Body of pancreas (tissue), 4 donors: ENCODE measurements at regions not wholly inside any gene's neighbourhood (a gene's known extent, or its start where the extent isn't known, plus 50 kb on each side); places are given as distances from the start of the nearest gene placed in this dataset.
"Not testable (repeated sequence)": the region's sequence is repeated elsewhere in the genome, so short reads cannot be mapped to it uniquely, and the experiment has no call there.

ENCODE experiments used
- ATAC-seq: fragments of 150-250 bp; one replicate; pipeline ENCODE4 v1.9.1; 2016
- DNase-seq, 4 donors: peaks; one replicate each; pipeline ENCODE4 v3.0.0-alpha.2; 2019
- H3K27ac ChIP-seq, 4 donors: fragments of 200-600 bp; sonication (generic); 1 replicate in 3 of 4; 2 replicates in 1 of 4; pipeline versions ENCODE4 v1.5.1 to v1.6.1; 2016 to 2019; ENCODE audit warnings: mild to moderate bottlenecking in 1 of 4, mixed read lengths in 1 of 4, moderate library complexity in 1 of 4
- H3K27me3 ChIP-seq, 2 donors: fragments of 200-600 bp; sonication (generic); one replicate each; pipeline ENCODE4 v1.6.0; 2016; ENCODE audit warnings: mild to moderate bottlenecking in 1 of 2
- H3K36me3 ChIP-seq, 2 donors: fragments of 200-600 bp; sonication (generic); replicated peaks in 1 of 2; 2 replicates each; pipeline ENCODE4 v1.5.1; 2016; ENCODE audit warnings: low read depth in 2 of 2; ENCODE audit not compliant: insufficient read depth in 1 of 2
- H3K4me1 ChIP-seq: fragments of 200-600 bp; sonication (generic); one replicate; pipeline ENCODE4 v1.6.0; 2016
- H3K4me3 ChIP-seq, 2 donors: fragments of 200-600 bp; sonication (generic); 1 replicate in 1 of 2; 2 replicates in 1 of 2; pipeline ENCODE4 v1.5.1; 2016 to 2019
- H3K9me3 ChIP-seq, 3 donors: fragments of 200-600 bp; sonication (generic); 1 replicate in 2 of 3; 2 replicates in 1 of 3; pipeline ENCODE4 v1.5.1; 2016
- POLR2A ChIP-seq, 3 donors: fragments of 450-650 bp; IDR thresholded peaks; one replicate each; pipeline ENCODE4 v1.6.1; 2016; ENCODE audit warnings: antibody characterized with exemption in 3 of 3, mild to moderate bottlenecking in 2 of 3
- WGBS, 2 donors: methylation state at CpG; one replicate each; pipeline ENCODE4 v1.1.5; 2017; 5-methylcytosine and 5-hydroxymethylcytosine counted together
- intact Hi-C: fragments of 100-400 bp; cut with DNase I; formaldehyde crosslinking; loops from one replicate; pipeline ENCODE4 v1.15.1; 2023
- TF ChIP-seq, protein P1 (sequence below), 7 experiments: fragments of 450-650 bp in 4 of 7; fragments of 200-600 bp in 3 of 7; sonication (generic) in 3 of 7; IDR thresholded peaks; one replicate each; pipeline ENCODE4 v1.5.1; 2016 to 2019; ENCODE audit warnings: antibody characterized with exemption in 7 of 7

DNA sequence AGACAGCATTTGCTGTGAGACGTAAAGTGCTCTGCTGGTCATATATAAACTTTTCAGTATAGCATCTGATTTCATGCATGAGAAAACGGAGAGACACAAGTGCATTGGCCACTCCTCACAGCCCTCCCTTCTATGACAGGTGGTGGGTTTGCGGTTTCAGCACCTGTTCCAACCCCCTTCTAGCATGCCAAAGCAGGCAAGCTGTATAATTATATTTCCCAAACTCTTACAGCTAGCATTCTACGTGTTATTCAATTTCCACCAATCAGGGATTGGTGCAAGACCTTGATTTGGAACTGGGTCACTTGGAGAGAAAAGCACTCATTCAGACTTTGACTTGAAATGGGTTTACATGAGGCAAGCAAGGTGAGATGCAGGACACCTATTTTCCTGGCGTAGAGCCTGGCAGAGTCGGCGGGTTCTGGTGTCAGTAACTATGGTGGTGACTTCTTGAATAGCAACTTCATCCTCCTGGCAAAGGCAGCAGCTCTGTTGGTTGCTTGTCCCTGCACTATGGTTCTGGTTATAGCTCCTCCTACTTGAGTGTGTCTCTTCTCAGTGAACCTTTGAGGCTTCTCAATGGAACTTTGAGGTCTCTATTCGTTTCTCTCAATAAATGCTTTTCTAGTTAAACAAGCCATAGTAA, 356.5 kb downstream of the TBL1XR1 start:
- 78 to 82% methylated on average over 8 of the region's 8 CpGs for WGBS, 2 donors
- no peak for DNase-seq
- TF ChIP-seq, protein P1, sequence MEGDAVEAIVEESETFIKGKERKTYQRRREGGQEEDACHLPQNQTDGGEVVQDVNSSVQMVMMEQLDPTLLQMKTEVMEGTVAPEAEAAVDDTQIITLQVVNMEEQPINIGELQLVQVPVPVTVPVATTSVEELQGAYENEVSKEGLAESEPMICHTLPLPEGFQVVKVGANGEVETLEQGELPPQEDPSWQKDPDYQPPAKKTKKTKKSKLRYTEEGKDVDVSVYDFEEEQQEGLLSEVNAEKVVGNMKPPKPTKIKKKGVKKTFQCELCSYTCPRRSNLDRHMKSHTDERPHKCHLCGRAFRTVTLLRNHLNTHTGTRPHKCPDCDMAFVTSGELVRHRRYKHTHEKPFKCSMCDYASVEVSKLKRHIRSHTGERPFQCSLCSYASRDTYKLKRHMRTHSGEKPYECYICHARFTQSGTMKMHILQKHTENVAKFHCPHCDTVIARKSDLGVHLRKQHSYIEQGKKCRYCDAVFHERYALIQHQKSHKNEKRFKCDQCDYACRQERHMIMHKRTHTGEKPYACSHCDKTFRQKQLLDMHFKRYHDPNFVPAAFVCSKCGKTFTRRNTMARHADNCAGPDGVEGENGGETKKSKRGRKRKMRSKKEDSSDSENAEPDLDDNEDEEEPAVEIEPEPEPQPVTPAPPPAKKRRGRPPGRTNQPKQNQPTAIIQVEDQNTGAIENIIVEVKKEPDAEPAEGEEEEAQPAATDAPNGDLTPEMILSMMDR (IDR thresholded peaks at IDR 0.05): no peak
- no peak for TF ChIP-seq POLR2A (IDR thresholded peaks at IDR 0.05)
- H3K4me3 ChIP-seq: no peak overlapping the region
- H3K27ac ChIP-seq: no peak overlapping the region
- H3K9me3 ChIP-seq: no peaks in the 10 kb centered on the region
- H3K36me3 ChIP-seq: no peaks in the 10 kb centered on the region
- no peaks in the 10 kb centered on the region for H3K4me1 ChIP-seq
- no peaks in the 10 kb centered on the region for H3K27me3 ChIP-seq
- no peak for ATAC-seq
- intact Hi-C loops: no loop called here

DNA sequence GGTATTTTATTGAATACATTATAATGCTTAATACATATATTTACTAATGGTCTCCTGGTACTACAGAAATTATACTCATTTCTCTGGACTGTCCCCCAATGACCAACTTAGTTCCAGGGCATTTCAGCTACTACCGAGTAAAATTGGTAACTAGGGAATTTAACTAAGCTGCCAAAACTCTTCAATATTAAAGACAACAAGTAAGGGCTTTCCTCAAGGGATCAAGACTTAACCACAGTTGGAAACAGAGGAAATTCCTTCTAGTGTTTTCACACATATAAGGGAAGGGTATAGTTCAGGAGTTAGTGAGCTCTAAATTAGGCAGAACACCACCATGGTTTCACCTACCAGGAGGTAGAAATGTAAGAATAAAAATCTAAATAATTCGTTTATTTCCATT, 357.4 kb downstream of the TBL1XR1 start:
- Histone ChIP-seq H3K27ac (no peak overlapping the region), H3K4me3 (no peak overlapping the region), H3K27me3 (no peaks in the 10 kb centered on the region), H3K36me3 (no peaks in the 10 kb centered on the region), H3K4me1 (no peaks in the 10 kb centered on the region), H3K9me3 (no peaks in the 10 kb centered on the region)
- TF ChIP-seq POLR2A (IDR thresholded peaks at IDR 0.05): no peak
- TF ChIP-seq, protein P1 (IDR thresholded peaks at IDR 0.05): no peak
- DNase-seq (no peak), ATAC-seq (no peak)
- WGBS, 2 donors: 64 to 77% methylated on average over 2 of the region's 2 CpGs
- intact Hi-C loops: no loop called here

DNA sequence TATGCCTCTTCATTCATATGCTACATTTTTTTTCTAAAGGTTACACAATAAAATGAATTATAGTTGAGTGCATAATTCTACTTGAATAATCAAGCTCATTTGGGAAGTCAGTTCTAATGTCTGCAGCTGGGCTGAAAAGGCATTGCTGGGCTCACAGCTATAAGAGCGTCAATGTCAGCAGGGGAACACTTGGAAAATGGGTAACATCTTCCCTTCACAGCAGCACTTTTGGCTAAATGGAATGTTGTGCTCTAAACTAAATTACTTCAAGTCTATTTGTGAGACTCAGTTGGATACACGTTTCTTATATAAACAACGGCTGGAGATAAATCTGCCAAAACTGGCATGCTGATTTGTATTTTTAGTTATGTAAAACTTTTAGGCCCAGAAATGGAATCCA, 357.8 kb downstream of the TBL1XR1 start:
- Histone ChIP-seq H3K27me3 (no peaks in the 10 kb centered on the region), H3K27ac (no peak overlapping the region), H3K4me1 (no peaks in the 10 kb centered on the region), H3K9me3 (no peaks in the 10 kb centered on the region), H3K36me3 (no peaks in the 10 kb centered on the region), H3K4me3 (no peak overlapping the region)
- ATAC-seq (no peak), DNase-seq (no peak)
- TF ChIP-seq POLR2A (IDR thresholded peaks at IDR 0.05): no peak
- TF ChIP-seq, protein P1 (IDR thresholded peaks at IDR 0.05): no peak
- intact Hi-C loops: no loop called here
- WGBS, 2 donors: 64 to 72% methylated on average over 3 of the region's 3 CpGs

DNA sequence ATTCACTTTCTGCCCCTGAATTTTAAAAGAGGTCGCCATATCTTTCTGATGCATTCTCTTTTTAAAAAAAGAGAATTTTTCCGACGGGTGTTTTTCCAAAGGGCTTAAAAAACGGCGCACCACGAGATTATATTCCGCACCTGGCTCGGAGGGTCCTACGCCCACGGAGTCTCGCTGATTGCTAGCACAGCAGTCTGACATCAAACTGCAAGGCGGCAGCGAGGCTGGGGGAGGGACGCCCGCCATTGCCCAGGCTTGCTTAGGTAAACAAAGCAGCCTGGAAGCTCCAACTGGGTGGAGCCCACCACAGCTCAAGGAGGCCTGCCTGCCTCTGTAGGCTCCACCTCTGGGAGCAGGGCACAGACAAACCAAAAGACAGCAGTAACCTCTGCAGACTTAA, 370.0 kb downstream of the TBL1XR1 start:
- H3K27me3 ChIP-seq, H3K4me1 ChIP-seq, H3K27ac ChIP-seq, DNase-seq, H3K36me3 ChIP-seq, H3K4me3 ChIP-seq, intact Hi-C loops, ATAC-seq, H3K9me3 ChIP-seq: not testable (repeated sequence)
- WGBS, 2 donors: 87 to 93% methylated on average over 11 to 15 of the region's 15 CpGs

DNA sequence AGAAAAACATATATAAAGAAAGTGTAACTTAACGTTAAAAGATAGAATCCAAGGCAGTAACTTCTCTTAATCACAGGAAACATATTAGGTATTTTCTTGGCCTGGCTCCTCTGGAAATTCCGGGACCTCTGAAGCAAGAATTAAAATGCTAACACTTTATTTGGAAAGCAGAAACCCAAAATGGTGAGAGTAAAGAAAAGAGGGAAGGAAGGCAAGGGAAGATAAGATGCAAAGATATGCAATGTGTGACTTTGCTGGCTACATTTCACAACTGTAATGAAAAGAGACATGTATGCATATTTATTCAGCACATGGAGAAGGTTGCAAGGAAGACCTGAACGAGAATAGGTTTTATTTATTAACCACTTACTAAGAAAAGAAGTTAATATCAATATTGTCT, 372.5 kb downstream of the TBL1XR1 start:
- no peak for DNase-seq
- intact Hi-C loops: no loop called here
- WGBS, 2 donors: 33 to 40% methylated on average over 3 of the region's 3 CpGs

More for the DNA sequence above, 372.5 kb downstream of the TBL1XR1 start:
- H3K4me1 ChIP-seq: no peaks in the 10 kb centered on the region
- no peaks in the 10 kb centered on the region for H3K36me3 ChIP-seq
- H3K27ac ChIP-seq: no peak overlapping the region
- no peaks in the 10 kb centered on the region for H3K27me3 ChIP-seq
- no peak overlapping the region for H3K4me3 ChIP-seq
- no peaks in the 10 kb centered on the region for H3K9me3 ChIP-seq
- no peak for ATAC-seq
- no peak for TF ChIP-seq POLR2A (IDR thresholded peaks at IDR 0.05)
- TF ChIP-seq, protein P1 (IDR thresholded peaks at IDR 0.05): no peak
